Sigmoid colon (tissue), 4 donors: ENCODE measurements at regions not wholly inside any gene's neighbourhood (a gene's known extent, or its start where the extent isn't known, plus 50 kb on each side); places are given as distances from the start of the nearest gene placed in this dataset.

Experiments used
- CTCF ChIP-seq, 4 experiments: fragments of 450-650 bp in 3 of 4; fragments of 200-600 bp in 1 of 4; IDR thresholded peaks; one replicate each; pipeline ENCODE4 v1.5.1; 2016 to 2019; ENCODE audit warnings: antibody characterized with exemption in 4 of 4, mild to moderate bottlenecking in 3 of 4, moderate library complexity in 2 of 4
- POLR2A ChIP-seq, 2 donors: fragments of 450-650 bp; IDR thresholded peaks; one replicate each; pipeline ENCODE4 v1.6.1; 2016; ENCODE audit warnings: antibody characterized with exemption in 2 of 2, mild to moderate bottlenecking in 2 of 2, moderate library complexity in 2 of 2
- POLR2AphosphoS5 ChIP-seq, 4 donors: sonication (generic); formaldehyde crosslinking; IDR thresholded peaks; one replicate each; pipeline ENCODE4 v1.6.1; 2017; ENCODE audit warnings: antibody characterized with exemption in 4 of 4

GRCh38 chr2:6794448-6794847 lies 71.3 kb downstream of the CMPK2 start:
- TF ChIP-seq CTCF (IDR thresholded peaks at IDR 0.05) = no peak
- no peak for TF ChIP-seq POLR2AphosphoS5 (IDR thresholded peaks at IDR 0.05)
- TF ChIP-seq POLR2A (IDR thresholded peaks at IDR 0.05) = no peak
